Epithelial cell of esophagus (primary cell): ENCODE measurements at regions not wholly inside any gene's neighbourhood (a gene's known extent, or its start where the extent isn't known, plus 50 kb on each side); places are given as distances from the start of the nearest gene placed in this dataset.

ENCODE experiments used
- DNase-seq: peaks from one replicate; pipeline ENCODE4 v3.0.0; 2010; ENCODE audit warnings: low read depth
- H3K4me3 ChIP-seq: 2 replicates; pipeline ENCODE4 v1.5.1; 2011; ENCODE audit warnings: mild to moderate bottlenecking, low read length, control low read depth
- CTCF ChIP-seq: IDR thresholded peaks from 2 replicates; pipeline ENCODE4 v1.5.1; 2011; ENCODE audit warnings: low read depth, mild to moderate bottlenecking, low read length, control low read depth, inconsistent platforms; ENCODE audit not compliant: insufficient read depth; ENCODE audit errors: missing control alignments

- no peak for TF ChIP-seq CTCF
- no peak overlapping the region for H3K4me3 ChIP-seq
- DNase-seq, result no peak
Observed at GRCh38 chr5:61942462-61943049, 363.4 kb upstream of the KIF2A start.

GRCh38 chr5:61943713-61944112, 362.3 kb upstream of the KIF2A start:
- H3K4me3 ChIP-seq, result no peak overlapping the region
- TF ChIP-seq CTCF, result no peak
- no peak for DNase-seq

- no peak for DNase-seq
- TF ChIP-seq CTCF, result no peak
- no peak overlapping the region for H3K4me3 ChIP-seq
Observed at GRCh38 chr5:61948151-61948550, 357.9 kb upstream of the KIF2A start.

GRCh38 chr5:61949054-61949678, 356.8 kb upstream of the KIF2A start:
- no peak for TF ChIP-seq CTCF
- no peak overlapping the region for H3K4me3 ChIP-seq
- no peak for DNase-seq

GRCh38 chr5:61949679-61950435, 356.1 kb upstream of the KIF2A start:
- no peak for TF ChIP-seq CTCF
- no peak for DNase-seq
- no peak overlapping the region for H3K4me3 ChIP-seq

GRCh38 chr5:61951295-61951694, 354.7 kb upstream of the KIF2A start:
- H3K4me3 ChIP-seq, result no peak overlapping the region
- TF ChIP-seq CTCF, result no peak
- no peak for DNase-seq
